ENCODE measurements at regions not wholly inside any gene's neighbourhood (a gene's known extent, or its start where the extent isn't known, plus 50 kb on each side); places are given as distances from the start of the nearest gene placed in this dataset.

GRCh38 chr5:83000428-83000827 lies 76.8 kb downstream of the TMEM167A start:
- no peaks in the 10 kb centered on the region for H3K9me3 ChIP-seq (ENCODE audit: control insufficient read depth, insufficient read depth, low read depth, low read length)
- H3K27ac ChIP-seq (ENCODE audit: low read length), result no peak overlapping the region
- no peaks in the 10 kb centered on the region; the same call in 1 of the 2 replicates for H3K27me3 ChIP-seq (ENCODE audit: control insufficient read depth, insufficient read depth, low read length)
- no TSS peak for BruUV-seq (replicated peaks)
- intact Hi-C loops (cut with micrococcal nuclease; ENCODE audit: unreplicated experiment) (no loop called here), in situ Hi-C loops (cut with HindIII; ENCODE audit: low pct_unique_long_range_greater_than_20kb, low sequenced_read_pairs) (no loop called here)
- ChIA-PET CTCF (no interaction called here), POLR2A (no interaction called here)
- ATAC-seq (no peak), DNase-seq (ENCODE audit: low read depth, low spot score) (no peak)
- no peak overlapping the region for H3K4me3 ChIP-seq (ENCODE audit: low read depth in 2 of 2, low read length in 2 of 2)
- TF ChIP-seq POLR2AphosphoS5 (IDR thresholded peaks at IDR 0.05; ENCODE audit: low read depth, low read length) (no peak), REST (IDR thresholded peaks at IDR 0.05; ENCODE audit: insufficient read depth in 1 of 2, low read depth in 2 of 2, low read length in 1 of 2) (no peak), TCF7L2 (IDR thresholded peaks at IDR 0.05; ENCODE audit: low read depth, low read length) (no peak), CTCF (IDR thresholded peaks at IDR 0.05) (no peak), SIN3A (IDR thresholded peaks at IDR 0.05; ENCODE audit: borderline replicate concordance, insufficient read depth, low read depth, low read length) (no peak)
- no peaks in the 10 kb centered on the region for H3K4me1 ChIP-seq (ENCODE audit: control insufficient read depth, insufficient read depth, low read length)
- no peaks in the 10 kb centered on the region for H3K36me3 ChIP-seq (ENCODE audit: control insufficient read depth, insufficient read depth, low read length)

GRCh38 chr5:82993416-82993815 lies 83.8 kb downstream of the TMEM167A start:
- Histone ChIP-seq H3K4me3 (ENCODE audit: low read depth in 2 of 2, low read length in 2 of 2) (no peak overlapping the region), H3K36me3 (ENCODE audit: control insufficient read depth, insufficient read depth, low read length) (no peaks in the 10 kb centered on the region), H3K4me1 (ENCODE audit: control insufficient read depth, insufficient read depth, low read length) (no peaks in the 10 kb centered on the region), H3K27me3 (ENCODE audit: control insufficient read depth, insufficient read depth, low read length) (no peaks in the 10 kb centered on the region), H3K27ac (ENCODE audit: low read length) (no peak overlapping the region), H3K9me3 (ENCODE audit: control insufficient read depth, insufficient read depth, low read depth, low read length) (no peaks in the 10 kb centered on the region)
- ATAC-seq (no peak), DNase-seq (ENCODE audit: low read depth, low spot score) (no peak)
- no TSS peak for BruUV-seq (replicated peaks)
- in situ Hi-C loops (cut with HindIII; ENCODE audit: low pct_unique_long_range_greater_than_20kb, low sequenced_read_pairs) (no loop called here), intact Hi-C loops (cut with micrococcal nuclease; ENCODE audit: unreplicated experiment) (no loop called here)
- ChIA-PET CTCF (no interaction called here), POLR2A (no interaction called here)
- TF ChIP-seq POLR2AphosphoS5 (IDR thresholded peaks at IDR 0.05; ENCODE audit: low read depth, low read length), result no peak
- TF ChIP-seq SIN3A (IDR thresholded peaks at IDR 0.05; ENCODE audit: borderline replicate concordance, insufficient read depth, low read depth, low read length), result no peak
- no peak for TF ChIP-seq TCF7L2 (IDR thresholded peaks at IDR 0.05; ENCODE audit: low read depth, low read length)
- TF ChIP-seq REST (IDR thresholded peaks at IDR 0.05; ENCODE audit: insufficient read depth in 1 of 2, low read depth in 2 of 2, low read length in 1 of 2), result no peak
- no peak for TF ChIP-seq CTCF (IDR thresholded peaks at IDR 0.05)
